Kidney epithelial cell (primary cell): ENCODE measurements at regions not wholly inside any gene's neighbourhood (a gene's known extent, or its start where the extent isn't known, plus 50 kb on each side); places are given as distances from the start of the nearest gene placed in this dataset.
"Not testable (repeated sequence)": the region's sequence is repeated elsewhere in the genome, so short reads cannot be mapped to it uniquely, and the experiment has no call there.

ENCODE experiments used
- DNase-seq: peaks from one replicate; pipeline ENCODE4 v3.0.0-alpha.2; 2010; ENCODE audit warnings: low read depth
- H3K27me3 ChIP-seq: 2 replicates; pipeline ENCODE4 v1.6.0; 2011; ENCODE audit warnings: low read length; ENCODE audit not compliant: control insufficient read depth, insufficient read depth
- H3K36me3 ChIP-seq: 2 replicates; pipeline ENCODE4 v1.5.1; 2011; ENCODE audit warnings: low read length; ENCODE audit not compliant: control insufficient read depth, insufficient read depth
- H3K4me3 ChIP-seq: 2 replicates; pipeline ENCODE4 v1.5.1; 2011; ENCODE audit warnings: low read depth, mild to moderate bottlenecking, control low read depth, low read length
- TF ChIP-seq, protein P1 (sequence below): IDR thresholded peaks from 2 replicates; pipeline ENCODE4 v1.5.1; 2011; ENCODE audit warnings: mild to moderate bottlenecking, moderate library complexity, low read length, control low read depth, inconsistent platforms; ENCODE audit not compliant: insufficient read depth, poor library complexity, severe bottlenecking

DNA sequence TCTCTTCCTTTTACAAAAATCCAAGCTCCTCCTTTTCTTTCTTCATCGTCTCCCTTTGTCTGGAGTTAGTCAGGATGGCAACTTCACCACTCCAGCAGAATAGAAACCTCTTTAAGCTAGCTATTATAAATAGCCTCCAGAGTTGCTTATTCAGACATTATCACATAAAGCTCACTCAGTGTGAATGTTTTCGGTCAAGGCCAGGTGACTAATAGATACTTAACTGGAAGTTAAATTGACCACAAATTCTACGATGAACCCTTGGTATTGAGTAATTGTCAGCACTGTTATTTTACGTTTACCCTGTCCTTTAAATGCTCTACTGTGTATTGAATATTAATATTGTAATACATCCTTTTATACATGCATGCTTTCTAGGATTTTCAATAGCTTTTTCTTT is 340.4 kb downstream of the OTUD1 start:
- Histone ChIP-seq H3K36me3 (no peaks in the 10 kb centered on the region), H3K4me3 (no peak overlapping the region), H3K27me3 (no peaks in the 10 kb centered on the region)
- TF ChIP-seq, protein P1, sequence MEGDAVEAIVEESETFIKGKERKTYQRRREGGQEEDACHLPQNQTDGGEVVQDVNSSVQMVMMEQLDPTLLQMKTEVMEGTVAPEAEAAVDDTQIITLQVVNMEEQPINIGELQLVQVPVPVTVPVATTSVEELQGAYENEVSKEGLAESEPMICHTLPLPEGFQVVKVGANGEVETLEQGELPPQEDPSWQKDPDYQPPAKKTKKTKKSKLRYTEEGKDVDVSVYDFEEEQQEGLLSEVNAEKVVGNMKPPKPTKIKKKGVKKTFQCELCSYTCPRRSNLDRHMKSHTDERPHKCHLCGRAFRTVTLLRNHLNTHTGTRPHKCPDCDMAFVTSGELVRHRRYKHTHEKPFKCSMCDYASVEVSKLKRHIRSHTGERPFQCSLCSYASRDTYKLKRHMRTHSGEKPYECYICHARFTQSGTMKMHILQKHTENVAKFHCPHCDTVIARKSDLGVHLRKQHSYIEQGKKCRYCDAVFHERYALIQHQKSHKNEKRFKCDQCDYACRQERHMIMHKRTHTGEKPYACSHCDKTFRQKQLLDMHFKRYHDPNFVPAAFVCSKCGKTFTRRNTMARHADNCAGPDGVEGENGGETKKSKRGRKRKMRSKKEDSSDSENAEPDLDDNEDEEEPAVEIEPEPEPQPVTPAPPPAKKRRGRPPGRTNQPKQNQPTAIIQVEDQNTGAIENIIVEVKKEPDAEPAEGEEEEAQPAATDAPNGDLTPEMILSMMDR, result no peak
- DNase-seq, result peak; percentile 29

DNA sequence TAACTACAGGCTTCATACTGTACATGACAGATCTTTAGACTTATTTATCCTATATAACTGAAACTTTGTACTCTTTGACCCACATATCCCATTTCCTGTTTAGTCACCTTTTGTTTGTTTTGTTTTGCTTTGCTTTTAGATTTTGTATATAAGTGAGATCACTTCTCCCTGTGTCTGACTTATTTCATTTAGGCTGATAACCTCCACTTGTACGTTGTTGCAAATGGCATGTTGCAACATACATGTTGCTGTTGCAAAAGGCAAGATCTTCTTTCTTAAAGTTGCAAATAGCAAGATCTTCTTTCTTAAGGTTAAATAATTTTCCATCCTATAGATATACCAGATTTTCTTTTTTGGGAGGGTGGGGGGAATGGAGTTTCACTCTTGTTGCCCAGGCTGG is 341.5 kb downstream of the OTUD1 start:
- no peak for DNase-seq
- H3K27me3 ChIP-seq, result no peaks in the 10 kb centered on the region
- TF ChIP-seq, protein P1, result no peak
- H3K4me3 ChIP-seq, result no peak overlapping the region
- no peaks in the 10 kb centered on the region for H3K36me3 ChIP-seq

DNA sequence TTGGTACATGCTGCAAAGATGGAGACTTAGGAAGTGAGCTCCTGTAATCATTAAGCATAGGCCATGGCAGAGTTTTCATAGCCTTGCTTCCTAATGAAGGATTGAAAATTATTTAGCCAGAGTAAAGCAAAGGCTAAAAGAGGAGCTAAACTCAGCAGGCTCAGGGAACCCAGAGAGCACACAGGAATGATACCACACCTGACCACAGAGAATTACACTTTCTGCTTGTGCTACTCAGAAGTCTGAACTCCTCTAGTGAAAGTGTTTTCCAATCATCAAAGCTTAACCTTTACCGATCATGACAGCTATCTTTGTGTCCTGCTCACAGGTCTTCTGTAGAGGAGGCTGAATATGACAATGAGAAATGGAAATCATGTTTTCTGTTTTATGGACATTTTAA is 347.7 kb downstream of the OTUD1 start:
- TF ChIP-seq, protein P1, result no peak

DNA sequence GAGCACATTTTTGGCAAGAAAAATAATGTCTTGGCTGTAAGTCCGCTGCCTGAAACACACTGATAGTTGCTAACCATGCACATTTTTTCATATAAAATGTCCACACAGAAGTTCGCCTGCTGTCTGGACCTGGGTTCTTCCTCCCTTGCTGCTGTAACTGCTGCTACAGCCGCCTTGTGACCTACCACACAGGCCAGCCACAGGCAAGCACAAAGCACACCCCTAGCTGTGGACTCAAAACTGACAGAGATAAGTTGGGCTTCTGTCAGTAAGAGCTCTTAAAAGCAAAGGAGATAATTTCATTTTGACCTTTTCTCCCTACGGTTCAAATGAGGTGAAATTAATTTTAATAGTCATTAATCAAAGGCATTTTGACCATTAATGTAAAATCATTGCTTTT is 354.7 kb downstream of the OTUD1 start:
- Histone ChIP-seq H3K27me3 (no peaks in the 10 kb centered on the region), H3K36me3 (no peaks in the 10 kb centered on the region), H3K4me3 (no peak overlapping the region)
- TF ChIP-seq, protein P1, result no peak
- DNase-seq, result no peak

More for the DNA sequence above, 347.7 kb downstream of the OTUD1 start:
- Histone ChIP-seq H3K27me3 (no peaks in the 10 kb centered on the region), H3K36me3 (no peaks in the 10 kb centered on the region), H3K4me3 (no peak overlapping the region)
- DNase-seq, result no peak

DNA sequence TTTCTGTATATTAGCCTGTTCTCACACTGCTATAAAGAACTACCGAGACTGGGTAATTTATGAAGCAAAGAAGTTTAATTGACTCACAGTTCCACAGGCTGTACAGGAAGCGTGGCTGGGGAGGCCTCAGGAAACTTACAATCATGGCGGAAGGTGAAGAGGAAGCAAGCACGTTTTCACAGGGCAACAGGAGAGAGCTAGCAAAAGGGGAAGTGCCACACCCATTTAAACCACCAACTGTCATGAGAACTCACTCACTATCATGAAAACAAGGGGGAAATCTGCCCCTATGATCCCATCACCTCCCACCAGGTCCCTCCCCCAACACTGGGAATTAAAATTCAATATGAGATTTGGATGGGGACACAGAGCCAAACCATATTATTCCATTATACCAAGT is 358.6 kb downstream of the OTUD1 start:
- H3K4me3 ChIP-seq, DNase-seq, H3K27me3 ChIP-seq, H3K36me3 ChIP-seq: not testable (repeated sequence)

DNA sequence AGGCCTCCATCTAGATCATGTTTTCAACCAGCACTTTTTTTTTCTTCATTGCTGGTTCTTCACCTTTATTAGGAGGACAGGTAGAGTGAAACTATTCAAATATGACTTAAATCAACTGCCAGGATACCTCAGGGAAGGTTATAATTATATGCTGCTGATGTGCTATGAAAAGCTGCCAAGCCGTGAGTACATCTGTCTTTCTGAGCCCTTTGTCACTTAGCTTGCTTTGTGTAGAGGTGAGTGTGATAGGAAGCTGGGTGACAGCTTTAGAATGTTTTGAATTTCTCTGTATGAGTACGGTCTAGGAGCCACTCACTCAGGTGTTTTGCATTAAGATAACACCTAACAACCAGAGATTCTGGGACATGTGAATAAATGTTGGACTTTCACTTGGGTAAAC is 365.2 kb downstream of the OTUD1 start:
- DNase-seq, result no peak
- TF ChIP-seq, protein P1, result no peak
- Histone ChIP-seq H3K27me3 (no peaks in the 10 kb centered on the region), H3K4me3 (no peak overlapping the region), H3K36me3 (no peaks in the 10 kb centered on the region)
